PC-9 (cell line): ENCODE measurements at regions not wholly inside any gene's neighbourhood (a gene's known extent, or its start where the extent isn't known, plus 50 kb on each side); places are given as distances from the start of the nearest gene placed in this dataset.

Experiments used
- BruUV-seq: library from RNA; stranded (reverse); fragments of 400-500 nt; replicated peaks from 2 replicates; lab custom pipeline; 2021; lab: Mats Ljungman, UMichigan
- CTCF ChIA-PET: fragments of 300-600 bp; sonication (Branson Sonifier 250); formaldehyde crosslinking; loops from one replicate; lab custom pipeline; 2022; ENCODE audit warnings: antibody characterized with exemption; lab: Charles Lee
- POLR2A ChIA-PET: fragments of 300-600 bp; sonication (Branson Sonifier 250); formaldehyde crosslinking; loops from one replicate; lab custom pipeline; 2022; ENCODE audit warnings: antibody characterized with exemption; ENCODE audit not compliant: unreplicated experiment; lab: Charles Lee
- DNase-seq, 2 experiments: peaks; one replicate each; pipeline versions ENCODE4 v3.0.0 to v3.0.0-alpha.2; 2015 to 2022; ENCODE audit warnings: mixed read lengths in 1 of 2
- H2AFZ ChIP-seq: fragments of 200-600 bp; sonication (generic); 2 replicates; pipeline ENCODE4 v1.8.1; 2017; ENCODE audit warnings: antibody characterized with exemption
- H3F3A ChIP-seq: fragments of 200-600 bp; sonication (generic); 2 replicates; pipeline ENCODE4 v1.8.1; 2017; ENCODE audit warnings: antibody characterized with exemption, mild to moderate bottlenecking, low read depth; ENCODE audit not compliant: insufficient read depth
- H3K27ac ChIP-seq: fragments of 200-600 bp; sonication (generic); 2 replicates; pipeline ENCODE4 v1.6.1; 2016; ENCODE audit warnings: mixed run types
- H3K27me3 ChIP-seq: fragments of 200-600 bp; sonication (generic); 2 replicates; pipeline ENCODE4 v1.6.1; 2016; ENCODE audit warnings: low read depth, mixed run types; ENCODE audit not compliant: insufficient read depth
- H3K36me3 ChIP-seq: fragments of 200-600 bp; sonication (generic); 2 replicates; pipeline ENCODE4 v1.6.1; 2016; ENCODE audit warnings: low read depth, mixed run types
- H3K4me1 ChIP-seq: fragments of 200-600 bp; sonication (generic); replicated peaks from 2 replicates; pipeline ENCODE4 v1.6.1; 2016; ENCODE audit warnings: mixed run types; ENCODE audit not compliant: insufficient read depth
- H3K4me2 ChIP-seq: fragments of 200-600 bp; sonication (generic); 2 replicates; pipeline ENCODE4 v1.6.1; 2017; ENCODE audit warnings: mixed run types
- H3K4me3 ChIP-seq: fragments of 200-600 bp; sonication (generic); 2 replicates; pipeline ENCODE4 v1.6.1; 2016; ENCODE audit warnings: mixed run types
- H3K79me2 ChIP-seq: fragments of 200-600 bp; sonication (generic); 2 replicates; pipeline ENCODE4 v1.6.1; 2017; ENCODE audit warnings: low read depth, mixed run types
- H3K9me2 ChIP-seq: fragments of 200-600 bp; sonication (generic); 2 replicates; pipeline ENCODE4 v1.8.1; 2017; ENCODE audit warnings: mild to moderate bottlenecking; ENCODE audit not compliant: insufficient read depth
- H3K9me3 ChIP-seq: fragments of 200-600 bp; sonication (generic); 2 replicates; pipeline ENCODE4 v1.8.1; 2016; ENCODE audit warnings: low read depth; ENCODE audit not compliant: insufficient read depth
- H4K20me1 ChIP-seq: fragments of 200-600 bp; sonication (generic); 2 replicates; pipeline ENCODE4 v1.8.1; 2017; ENCODE audit not compliant: insufficient read depth
- EZH2 ChIP-seq: fragments of 200-600 bp; sonication (generic); IDR thresholded peaks from 2 replicates; pipeline ENCODE4 v1.8.0; 2017; ENCODE audit warnings: antibody characterized with exemption, low read depth
- intact Hi-C: fragments of 100-400 bp; cut with micrococcal nuclease; formaldehyde crosslinking; loops from one replicate; pipeline ENCODE4 v1.10.0; 2022; ENCODE audit not compliant: unreplicated experiment
- TF ChIP-seq, protein P1 (sequence below): fragments of 200-600 bp; sonication (generic); conservative IDR thresholded peaks from 2 replicates; pipeline ENCODE4 v1.6.1; 2017; ENCODE audit warnings: mixed run types, antibody characterized with exemption, mild to moderate bottlenecking, moderate library complexity

DNA sequence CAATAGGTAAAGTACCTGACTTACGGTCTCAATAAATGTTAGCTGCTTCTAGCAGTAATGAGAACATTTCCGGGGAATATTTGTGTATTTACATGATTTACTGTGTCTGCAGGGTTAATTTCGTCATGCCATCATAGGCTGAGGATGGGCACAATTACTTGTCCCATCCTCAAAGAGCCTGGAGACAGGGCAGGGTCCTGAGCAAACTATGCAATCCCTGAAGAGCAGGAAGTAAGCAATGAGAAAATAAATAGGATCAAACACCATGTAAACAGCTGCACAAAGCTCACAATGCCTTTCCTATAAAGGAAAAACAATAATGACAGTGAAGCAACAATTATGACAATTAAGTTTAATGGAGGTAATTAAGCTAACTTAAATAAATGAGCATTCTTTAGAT, 114.6 kb upstream of the FOXQ1 start:
- H3K4me1 ChIP-seq, result no peaks in the 10 kb centered on the region

DNA sequence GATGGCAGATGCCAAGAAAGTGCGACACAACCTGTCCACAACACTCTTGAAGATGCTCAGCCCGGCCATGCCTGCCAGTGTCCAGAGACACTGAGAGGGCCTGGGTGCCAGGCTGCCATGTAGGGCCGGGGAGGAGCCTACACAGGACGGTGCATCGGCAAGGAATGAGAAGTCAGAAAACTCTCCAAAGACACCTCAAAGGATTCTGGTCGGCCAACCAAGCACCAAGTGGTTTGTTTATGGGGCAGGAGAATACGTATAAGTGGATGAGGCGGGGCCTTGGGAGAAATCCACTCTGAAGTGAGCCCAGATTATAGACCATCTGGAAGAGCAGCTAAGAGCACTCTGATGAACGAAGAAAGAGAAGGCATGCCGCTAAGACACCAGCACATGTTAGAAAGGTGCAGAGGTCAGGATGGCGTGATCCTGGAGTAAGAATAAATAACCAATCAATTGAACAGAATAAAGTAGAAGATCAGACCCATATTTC, 120.7 kb upstream of the FOXQ1 start:
- H3K4me2 ChIP-seq, result no peak overlapping the region
- intact Hi-C loops, result no loop called here
- no TSS peak for BruUV-seq
- no peaks in the 10 kb centered on the region for H3K27me3 ChIP-seq
- no peak overlapping the region for H3K27ac ChIP-seq
- DNase-seq, result no peak
- POLR2A ChIA-PET, result no interaction called here
- no peaks in the 10 kb centered on the region for H4K20me1 ChIP-seq
- H3K9me3 ChIP-seq, result peaks cover 3% of the 10 kb centered on the region; the same call in 1 of the 2 replicates
- no peak overlapping the region for H3K4me3 ChIP-seq
- H3K36me3 ChIP-seq, result no peaks in the 10 kb centered on the region
- H3K4me1 ChIP-seq, result peaks cover 10% of the 10 kb centered on the region
- no peaks in the 10 kb centered on the region for H3K9me2 ChIP-seq
- no peaks in the 10 kb centered on the region for H3K79me2 ChIP-seq
- H2AFZ ChIP-seq, result no peak overlapping the region
- TF ChIP-seq EZH2, result no peak
- TF ChIP-seq, protein P1, sequence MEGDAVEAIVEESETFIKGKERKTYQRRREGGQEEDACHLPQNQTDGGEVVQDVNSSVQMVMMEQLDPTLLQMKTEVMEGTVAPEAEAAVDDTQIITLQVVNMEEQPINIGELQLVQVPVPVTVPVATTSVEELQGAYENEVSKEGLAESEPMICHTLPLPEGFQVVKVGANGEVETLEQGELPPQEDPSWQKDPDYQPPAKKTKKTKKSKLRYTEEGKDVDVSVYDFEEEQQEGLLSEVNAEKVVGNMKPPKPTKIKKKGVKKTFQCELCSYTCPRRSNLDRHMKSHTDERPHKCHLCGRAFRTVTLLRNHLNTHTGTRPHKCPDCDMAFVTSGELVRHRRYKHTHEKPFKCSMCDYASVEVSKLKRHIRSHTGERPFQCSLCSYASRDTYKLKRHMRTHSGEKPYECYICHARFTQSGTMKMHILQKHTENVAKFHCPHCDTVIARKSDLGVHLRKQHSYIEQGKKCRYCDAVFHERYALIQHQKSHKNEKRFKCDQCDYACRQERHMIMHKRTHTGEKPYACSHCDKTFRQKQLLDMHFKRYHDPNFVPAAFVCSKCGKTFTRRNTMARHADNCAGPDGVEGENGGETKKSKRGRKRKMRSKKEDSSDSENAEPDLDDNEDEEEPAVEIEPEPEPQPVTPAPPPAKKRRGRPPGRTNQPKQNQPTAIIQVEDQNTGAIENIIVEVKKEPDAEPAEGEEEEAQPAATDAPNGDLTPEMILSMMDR, result no peak
- CTCF ChIA-PET, result interaction anchor here (0.6 kb wide), 1 partner anchor 12 kb away, joined by 3 read pairs; no protein-coding TSS in a partner anchor
- no peaks in the 10 kb centered on the region for H3F3A ChIP-seq

More for the DNA sequence above, 114.6 kb upstream of the FOXQ1 start:
- intact Hi-C loops, result no loop called here
- CTCF ChIA-PET, result no interaction called here
- no peak overlapping the region for H3K27ac ChIP-seq
- H3K9me2 ChIP-seq, result no peaks in the 10 kb centered on the region
- no peaks in the 10 kb centered on the region for H3K27me3 ChIP-seq
- H3F3A ChIP-seq, result no peaks in the 10 kb centered on the region
- no peak overlapping the region for H3K4me3 ChIP-seq
- H3K4me2 ChIP-seq, result no peak overlapping the region
- H2AFZ ChIP-seq, result no peak overlapping the region
- H4K20me1 ChIP-seq, result no peaks in the 10 kb centered on the region
- H3K79me2 ChIP-seq, result no peaks in the 10 kb centered on the region
- BruUV-seq, result no TSS peak
- no peaks in the 10 kb centered on the region for H3K9me3 ChIP-seq
- POLR2A ChIA-PET, result no interaction called here
- H3K36me3 ChIP-seq, result no peaks in the 10 kb centered on the region
- no peak for TF ChIP-seq EZH2
- TF ChIP-seq, protein P1, result no peak
- no peak for DNase-seq

DNA sequence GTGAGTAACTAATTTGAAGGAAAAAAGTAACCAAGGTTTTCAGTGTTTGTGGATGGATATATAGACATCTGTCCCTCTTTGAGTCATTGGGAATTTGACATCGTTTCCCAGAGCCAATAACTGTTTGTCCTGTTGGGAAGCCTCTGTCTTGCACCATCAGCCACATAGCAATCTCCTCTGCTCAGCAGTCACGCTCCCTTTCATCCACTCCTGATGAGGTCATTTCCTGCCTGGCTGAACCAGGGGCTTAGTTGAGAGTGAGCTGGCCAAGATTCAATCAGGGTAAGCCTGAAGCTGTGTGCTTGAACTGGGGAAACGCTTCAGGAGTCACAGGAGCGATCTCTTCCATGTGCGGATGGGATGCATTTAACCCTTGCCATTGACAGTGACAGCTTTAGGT, 121.5 kb upstream of the FOXQ1 start:
- no peaks in the 10 kb centered on the region for H4K20me1 ChIP-seq
- no peak overlapping the region for H3K27ac ChIP-seq
- ChIA-PET CTCF (no interaction called here), POLR2A (interaction anchor here (0.5 kb wide), 1 partner anchor 18 kb away, joined by 4 read pairs; no protein-coding TSS in a partner anchor)
- intact Hi-C loops, result no loop called here
- peak; percentile 35 to 63 for DNase-seq
- no peak overlapping the region for H3K4me3 ChIP-seq
- no peak for TF ChIP-seq EZH2
- TF ChIP-seq, protein P1, result no peak
- no peak overlapping the region for H2AFZ ChIP-seq
- H3K4me1 ChIP-seq, result peaks cover 10% of the 10 kb centered on the region
- no peak overlapping the region for H3K4me2 ChIP-seq
- H3K79me2 ChIP-seq, result no peaks in the 10 kb centered on the region
- H3K9me2 ChIP-seq, result no peaks in the 10 kb centered on the region
- peaks cover 3% of the 10 kb centered on the region; the same call in 1 of the 2 replicates for H3K9me3 ChIP-seq
- no peaks in the 10 kb centered on the region for H3K27me3 ChIP-seq
- BruUV-seq, result no TSS peak
- no peaks in the 10 kb centered on the region for H3F3A ChIP-seq
- no peaks in the 10 kb centered on the region for H3K36me3 ChIP-seq
